CD8-positive, alpha-beta memory T cell (primary cell): ENCODE measurements at regions not wholly inside any gene's neighbourhood (a gene's known extent, or its start where the extent isn't known, plus 50 kb on each side); places are given as distances from the start of the nearest gene placed in this dataset.

Source experiments
- CTCF ChIA-PET: fragments of 350-600 bp; sonication (Branson Sonifier 250); formaldehyde crosslinking; loops from one replicate; lab custom pipeline; 2021; ENCODE audit warnings: antibody characterized with exemption; lab: Charles Lee
- POLR2A ChIA-PET: fragments of 350-600 bp; sonication (Branson Sonifier 250); formaldehyde crosslinking; loops from one replicate; lab custom pipeline; 2021; ENCODE audit warnings: antibody characterized with exemption; lab: Charles Lee
- DNase-seq, 5 donors: peaks; one replicate each; pipeline versions ENCODE4 v3.0.0 to v3.0.0-alpha.2; 2020 to 2022; ENCODE audit warnings: mixed read lengths in 1 of 5
- H3K27ac ChIP-seq: one replicate; pipeline ENCODE4 v1.7.0; 2013; ENCODE audit warnings: low read depth, mild to moderate bottlenecking, low read length, moderate library complexity
- H3K27me3 ChIP-seq: 2 replicates; pipeline ENCODE4 v1.7.0; 2013; ENCODE audit warnings: low read length, mild to moderate bottlenecking; ENCODE audit not compliant: insufficient read depth, poor library complexity, severe bottlenecking
- H3K36me3 ChIP-seq: 2 replicates; pipeline ENCODE4 v1.7.0; 2013; ENCODE audit warnings: mild to moderate bottlenecking, low read length, moderate library complexity; ENCODE audit not compliant: insufficient read depth
- H3K4me1 ChIP-seq: 2 replicates; pipeline ENCODE4 v1.7.0; 2013; ENCODE audit warnings: mild to moderate bottlenecking, low read length, moderate library complexity; ENCODE audit not compliant: insufficient read depth
- H3K4me3 ChIP-seq: 2 replicates; pipeline ENCODE4 v1.7.0; 2013; ENCODE audit warnings: mild to moderate bottlenecking, low read length
- H3K9me3 ChIP-seq: 2 replicates; pipeline ENCODE4 v1.7.0; 2013; ENCODE audit warnings: mild to moderate bottlenecking, low read length
- H3K27ac Mint-ChIP-seq, 8 donors: one replicate each; pipeline ENCODE4 v1.8.0; 2020 to 2021; ENCODE audit warnings: mixed read lengths in 8 of 8, mild to moderate bottlenecking in 6 of 8, inconsistent platforms in 3 of 8, moderate library complexity in 3 of 8
- H3K27me3 Mint-ChIP-seq, 2 donors: one replicate each; pipeline ENCODE4 v1.8.0; 2020 to 2021; ENCODE audit warnings: mixed read lengths in 2 of 2, mild to moderate bottlenecking in 1 of 2, moderate library complexity in 1 of 2
- H3K36me3 Mint-ChIP-seq, 3 donors: one replicate each; pipeline ENCODE4 v1.8.0; 2020 to 2021; ENCODE audit warnings: mixed read lengths in 3 of 3, inconsistent platforms in 1 of 3, mild to moderate bottlenecking in 1 of 3
- H3K4me1 Mint-ChIP-seq, 3 donors: one replicate each; pipeline ENCODE4 v1.8.0; 2020 to 2021; ENCODE audit warnings: mixed read lengths in 3 of 3, inconsistent platforms in 1 of 3, mild to moderate bottlenecking in 1 of 3
- H3K4me3 Mint-ChIP-seq, 7 donors: one replicate each; pipeline ENCODE4 v1.8.0; 2020 to 2021; ENCODE audit warnings: mixed read lengths in 7 of 7, mild to moderate bottlenecking in 6 of 7, moderate library complexity in 4 of 7, inconsistent platforms in 2 of 7
- H3K9me3 Mint-ChIP-seq, 5 donors: one replicate each; pipeline ENCODE4 v1.8.0; 2020 to 2022; ENCODE audit warnings: mixed read lengths in 5 of 5, mild to moderate bottlenecking in 3 of 5, moderate library complexity in 2 of 5, inconsistent platforms in 1 of 5

- Mint-ChIP-seq H3K9me3 (peaks cover 0 to 2% (median 0%) of the 10 kb centered on the region in 5 donors), H3K27ac (peak overlapping the region in 1 of 8 donors; percentile 8), H3K4me1 (peaks cover 3 to 19% (median 13%) of the 10 kb centered on the region in 3 donors), H3K4me3 (no peak overlapping the region), H3K27me3 (no peaks in the 10 kb centered on the region), H3K36me3 (no peaks in the 10 kb centered on the region)
- H3K4me3 ChIP-seq, result no peak overlapping the region
- H3K27ac ChIP-seq, result no peak overlapping the region
- H3K27me3 ChIP-seq, result no peaks in the 10 kb centered on the region
- no peaks in the 10 kb centered on the region for H3K36me3 ChIP-seq
- POLR2A ChIA-PET, result no interaction called here
- DNase-seq, result no peak
- CTCF ChIA-PET, result no interaction called here
- H3K4me1 ChIP-seq, result no peaks in the 10 kb centered on the region
- H3K9me3 ChIP-seq, result no peaks in the 10 kb centered on the region
Observed at GRCh38 chr4:10982305-10982704, 297.7 kb upstream of the CLNK start.

GRCh38 chr4:10981576-10981975, 297.0 kb upstream of the CLNK start:
- Mint-ChIP-seq H3K4me3 (no peak overlapping the region), H3K9me3 (peaks cover 0 to 2% (median 0%) of the 10 kb centered on the region in 5 donors), H3K4me1 (peaks cover 3 to 19% (median 13%) of the 10 kb centered on the region in 3 donors), H3K27me3 (no peaks in the 10 kb centered on the region), H3K27ac (no peak overlapping the region), H3K36me3 (no peaks in the 10 kb centered on the region)
- H3K9me3 ChIP-seq, result no peaks in the 10 kb centered on the region
- no peak for DNase-seq
- no peaks in the 10 kb centered on the region for H3K4me1 ChIP-seq
- H3K27me3 ChIP-seq, result no peaks in the 10 kb centered on the region
- H3K27ac ChIP-seq, result no peak overlapping the region
- no peaks in the 10 kb centered on the region for H3K36me3 ChIP-seq
- ChIA-PET POLR2A (no interaction called here), CTCF (no interaction called here)
- no peak overlapping the region for H3K4me3 ChIP-seq

- H3K27ac Mint-ChIP-seq, result no peak overlapping the region
- no peak for DNase-seq
- ChIA-PET POLR2A (no interaction called here), CTCF (no interaction called here)
- H3K27me3 Mint-ChIP-seq, result no peaks in the 10 kb centered on the region
- H3K9me3 Mint-ChIP-seq, result peaks cover 0 to 2% (median 0%) of the 10 kb centered on the region in 5 donors
- H3K36me3 ChIP-seq, result no peaks in the 10 kb centered on the region
- H3K4me1 ChIP-seq, result no peaks in the 10 kb centered on the region
- no peaks in the 10 kb centered on the region for H3K36me3 Mint-ChIP-seq
- H3K27me3 ChIP-seq, result no peaks in the 10 kb centered on the region
- H3K27ac ChIP-seq, result no peak overlapping the region
- H3K9me3 ChIP-seq, result no peaks in the 10 kb centered on the region
- H3K4me1 Mint-ChIP-seq, result peaks cover 3 to 19% (median 13%) of the 10 kb centered on the region in 3 donors
- H3K4me3 ChIP-seq, result no peak overlapping the region
- H3K4me3 Mint-ChIP-seq, result no peak overlapping the region
Observed at GRCh38 chr4:10981096-10981495, 296.5 kb upstream of the CLNK start.

- H3K4me3 ChIP-seq, result no peak overlapping the region
- no peaks in the 10 kb centered on the region for H3K9me3 ChIP-seq
- Mint-ChIP-seq H3K36me3 (no peaks in the 10 kb centered on the region), H3K27me3 (no peaks in the 10 kb centered on the region), H3K9me3 (no peaks in the 10 kb centered on the region), H3K4me3 (no peak overlapping the region), H3K4me1 (peaks cover 3 to 19% (median 13%) of the 10 kb centered on the region in 3 donors), H3K27ac (no peak overlapping the region)
- no peaks in the 10 kb centered on the region for H3K36me3 ChIP-seq
- CTCF ChIA-PET, result no interaction called here
- POLR2A ChIA-PET, result no interaction called here
- DNase-seq, result no peak
- no peaks in the 10 kb centered on the region for H3K27me3 ChIP-seq
- no peak overlapping the region for H3K27ac ChIP-seq
- no peaks in the 10 kb centered on the region for H3K4me1 ChIP-seq
Observed at GRCh38 chr4:10979032-10979431, 294.5 kb upstream of the CLNK start.

- CTCF ChIA-PET, result no interaction called here
- Mint-ChIP-seq H3K36me3 (no peaks in the 10 kb centered on the region), H3K27ac (no peak overlapping the region), H3K27me3 (no peaks in the 10 kb centered on the region), H3K9me3 (no peaks in the 10 kb centered on the region), H3K4me1 (peaks cover 0 to 6% (median 2%) of the 10 kb centered on the region in 3 donors), H3K4me3 (no peak overlapping the region)
- no peak for DNase-seq
- no peak overlapping the region for H3K27ac ChIP-seq
- H3K4me1 ChIP-seq, result no peaks in the 10 kb centered on the region
- POLR2A ChIA-PET, result no interaction called here
- H3K9me3 ChIP-seq, result no peaks in the 10 kb centered on the region
- H3K4me3 ChIP-seq, result no peak overlapping the region
- H3K27me3 ChIP-seq, result no peaks in the 10 kb centered on the region
- no peaks in the 10 kb centered on the region for H3K36me3 ChIP-seq
Observed at GRCh38 chr4:10977534-10977933, 293.0 kb upstream of the CLNK start.

GRCh38 chr4:10974371-10974770, 289.8 kb upstream of the CLNK start:
- H3K4me3 ChIP-seq, result no peak overlapping the region
- no peak overlapping the region for H3K27ac Mint-ChIP-seq
- no peaks in the 10 kb centered on the region for H3K27me3 ChIP-seq
- H3K27ac ChIP-seq, result no peak overlapping the region
- no peak for DNase-seq
- POLR2A ChIA-PET, result no interaction called here
- CTCF ChIA-PET, result no interaction called here
- H3K27me3 Mint-ChIP-seq, result no peaks in the 10 kb centered on the region
- H3K4me1 ChIP-seq, result no peaks in the 10 kb centered on the region
- no peaks in the 10 kb centered on the region for H3K9me3 ChIP-seq
- no peaks in the 10 kb centered on the region for H3K9me3 Mint-ChIP-seq
- no peaks in the 10 kb centered on the region for H3K4me1 Mint-ChIP-seq
- no peaks in the 10 kb centered on the region for H3K36me3 Mint-ChIP-seq
- H3K4me3 Mint-ChIP-seq, result no peak overlapping the region
- H3K36me3 ChIP-seq, result no peaks in the 10 kb centered on the region

- H3K4me1 Mint-ChIP-seq, result no peaks in the 10 kb centered on the region
- no peak for DNase-seq
- H3K27ac Mint-ChIP-seq, result no peak overlapping the region
- H3K27ac ChIP-seq, result no peak overlapping the region
- H3K4me3 Mint-ChIP-seq, result no peak overlapping the region
- CTCF ChIA-PET, result no interaction called here
- no peaks in the 10 kb centered on the region for H3K9me3 Mint-ChIP-seq
- H3K9me3 ChIP-seq, result no peaks in the 10 kb centered on the region
- POLR2A ChIA-PET, result no interaction called here
- H3K27me3 Mint-ChIP-seq, result no peaks in the 10 kb centered on the region
- H3K4me1 ChIP-seq, result no peaks in the 10 kb centered on the region
- H3K36me3 Mint-ChIP-seq, result no peaks in the 10 kb centered on the region
- no peak overlapping the region for H3K4me3 ChIP-seq
- no peaks in the 10 kb centered on the region for H3K27me3 ChIP-seq
- H3K36me3 ChIP-seq, result no peaks in the 10 kb centered on the region
Observed at GRCh38 chr4:10973686-10974085, 289.1 kb upstream of the CLNK start.

GRCh38 chr4:10971800-10972401, 287.3 kb upstream of the CLNK start:
- ChIA-PET POLR2A (no interaction called here), CTCF (no interaction called here)
- Histone ChIP-seq H3K4me1 (no peaks in the 10 kb centered on the region), H3K27ac (no peak overlapping the region), H3K36me3 (no peaks in the 10 kb centered on the region), H3K9me3 (no peaks in the 10 kb centered on the region), H3K4me3 (no peak overlapping the region), H3K27me3 (no peaks in the 10 kb centered on the region)
- no peaks in the 10 kb centered on the region for H3K27me3 Mint-ChIP-seq
- no peak overlapping the region for H3K27ac Mint-ChIP-seq
- DNase-seq, result no peak
- H3K4me1 Mint-ChIP-seq, result no peaks in the 10 kb centered on the region
- H3K36me3 Mint-ChIP-seq, result no peaks in the 10 kb centered on the region
- no peak overlapping the region for H3K4me3 Mint-ChIP-seq
- H3K9me3 Mint-ChIP-seq, result no peaks in the 10 kb centered on the region
